H9 (cell line): ENCODE measurements at regions not wholly inside any gene's neighbourhood (a gene's known extent, or its start where the extent isn't known, plus 50 kb on each side); places are given as distances from the start of the nearest gene placed in this dataset.

Experiments used
- DNase-seq: peaks from one replicate; pipeline ENCODE4 v3.0.0-alpha.2; 2017
- H2AFZ ChIP-seq: one replicate; pipeline ENCODE4 v1.6.1; 2013; ENCODE audit warnings: mild to moderate bottlenecking, low read length, control low read depth, moderate library complexity
- H2AK5ac ChIP-seq: 2 replicates; pipeline ENCODE4 v1.6.1; 2013; ENCODE audit warnings: low read length, control low read depth, mixed read lengths; ENCODE audit not compliant: insufficient read length
- H2BK120ac ChIP-seq: one replicate; pipeline ENCODE4 v1.6.1; 2013; ENCODE audit warnings: low read depth, mild to moderate bottlenecking, low read length, control low read depth, inconsistent platforms; ENCODE audit not compliant: poor library complexity, severe bottlenecking
- H2BK12ac ChIP-seq: 2 replicates; pipeline ENCODE4 v1.6.1; 2013; ENCODE audit warnings: low read length, control low read depth, mixed read lengths, low read depth; ENCODE audit not compliant: insufficient read length
- H2BK15ac ChIP-seq: 2 replicates; pipeline ENCODE4 v1.6.1; 2013; ENCODE audit warnings: low read depth, low read length, control low read depth
- H2BK20ac ChIP-seq: one replicate; pipeline ENCODE4 v1.6.1; 2013; ENCODE audit warnings: low read depth, mild to moderate bottlenecking, low read length, control low read depth, inconsistent platforms; ENCODE audit not compliant: poor library complexity, severe bottlenecking
- H2BK5ac ChIP-seq: 2 replicates; pipeline ENCODE4 v1.6.1; 2013; ENCODE audit warnings: low read length, control low read depth, mixed read lengths; ENCODE audit not compliant: insufficient read length
- H3K14ac ChIP-seq: 2 replicates; pipeline ENCODE4 v1.6.1; 2013; ENCODE audit warnings: low read length, control low read depth; ENCODE audit not compliant: insufficient read depth
- H3K18ac ChIP-seq: 2 replicates; pipeline ENCODE4 v1.6.1; 2013; ENCODE audit warnings: low read depth, mild to moderate bottlenecking, mixed read lengths, low read length, control low read depth; ENCODE audit not compliant: insufficient read length
- H3K23ac ChIP-seq: 2 replicates; pipeline ENCODE4 v1.6.1; 2013; ENCODE audit warnings: low read length, control low read depth, mixed read lengths, low read depth; ENCODE audit not compliant: insufficient read length
- H3K23me2 ChIP-seq: 2 replicates; pipeline ENCODE4 v1.6.1; 2013; ENCODE audit warnings: low read depth, mild to moderate bottlenecking, mixed read lengths, low read length, control low read depth; ENCODE audit not compliant: insufficient read length, poor library complexity, severe bottlenecking
- H3K27ac ChIP-seq: 2 replicates; pipeline ENCODE4 v1.5.1; 2013; ENCODE audit warnings: low read length, control low read depth, mixed read lengths, low read depth; ENCODE audit not compliant: insufficient read length
- H3K27me3 ChIP-seq: 2 replicates; pipeline ENCODE4 v1.6.1; 2013; ENCODE audit warnings: low read length, control low read depth, inconsistent platforms; ENCODE audit not compliant: insufficient read depth
- H3K4ac ChIP-seq: 2 replicates; pipeline ENCODE4 v1.6.1; 2013; ENCODE audit warnings: low read depth, mild to moderate bottlenecking, control low read depth, inconsistent platforms, low read length, moderate library complexity
- H3K4me1 ChIP-seq: 2 replicates; pipeline ENCODE4 v1.6.1; 2013; ENCODE audit warnings: low read length, control low read depth, inconsistent platforms; ENCODE audit not compliant: insufficient read depth
- H3K4me2 ChIP-seq: 2 replicates; pipeline ENCODE4 v1.6.1; 2013; ENCODE audit warnings: low read length, control low read depth, mixed read lengths; ENCODE audit not compliant: insufficient read length, insufficient read depth
- H3K56ac ChIP-seq: 2 replicates; pipeline ENCODE4 v1.6.1; 2013; ENCODE audit warnings: low read depth, mild to moderate bottlenecking, mixed read lengths, low read length, control low read depth; ENCODE audit not compliant: insufficient read length
- H3K79me1 ChIP-seq: 2 replicates; pipeline ENCODE4 v1.6.1; 2013; ENCODE audit warnings: low read depth, mild to moderate bottlenecking, moderate library complexity, low read length, control low read depth, inconsistent platforms; ENCODE audit not compliant: insufficient read depth, poor library complexity, severe bottlenecking
- H3K79me2 ChIP-seq: 2 replicates; pipeline ENCODE4 v1.6.1; 2013; ENCODE audit warnings: low read length, control low read depth, inconsistent platforms; ENCODE audit not compliant: insufficient read depth
- H3K9ac ChIP-seq: 2 replicates; pipeline ENCODE4 v1.6.1; 2013; ENCODE audit warnings: low read length, control low read depth, mixed read lengths; ENCODE audit not compliant: insufficient read length; ENCODE audit errors: extremely low read depth
- H3K9me3 ChIP-seq: one replicate; pipeline ENCODE4 v1.6.1; 2013; ENCODE audit warnings: low read depth, low read length, inconsistent platforms; ENCODE audit not compliant: control insufficient read depth
- H3T11ph ChIP-seq: one replicate; pipeline ENCODE4 v1.6.1; 2013; ENCODE audit warnings: mild to moderate bottlenecking, low read length, control low read depth, inconsistent platforms
- H4K20me1 ChIP-seq: one replicate; pipeline ENCODE4 v1.6.1; 2013; ENCODE audit not compliant: control insufficient read depth, insufficient read length, insufficient read depth
- H4K5ac ChIP-seq: 2 replicates; pipeline ENCODE4 v1.6.1; 2013; ENCODE audit warnings: low read depth, mild to moderate bottlenecking, mixed read lengths, low read length, control low read depth; ENCODE audit not compliant: insufficient read length
- H4K8ac ChIP-seq: replicated peaks from 2 replicates; pipeline ENCODE4 v1.6.1; 2013; ENCODE audit warnings: low read length, control low read depth, mixed read lengths, low read depth; ENCODE audit not compliant: insufficient read length
- H4K91ac ChIP-seq: 2 replicates; pipeline ENCODE4 v1.6.1; 2013; ENCODE audit warnings: low read depth, mild to moderate bottlenecking, moderate library complexity, mixed read lengths, low read length, control low read depth; ENCODE audit not compliant: insufficient read length
- H3K27ac Mint-ChIP-seq, 3 experiments: 2 replicates in 2 of 3; 3 replicates in 1 of 3; pipeline ENCODE4 v1.8.0; 2020 to 2021; ENCODE audit warnings: mixed read lengths in 3 of 3, mild to moderate bottlenecking in 1 of 3, moderate library complexity in 1 of 3
- H3K27me3 Mint-ChIP-seq: 2 replicates; pipeline ENCODE4 v1.8.0; 2021; ENCODE audit warnings: low read depth, mild to moderate bottlenecking, moderate library complexity, mixed read lengths
- H3K36me3 Mint-ChIP-seq, 3 experiments: 2 replicates in 2 of 3; 3 replicates in 1 of 3; pipeline ENCODE4 v1.8.0; 2020 to 2021; ENCODE audit warnings: low read depth in 3 of 3, mixed read lengths in 3 of 3; ENCODE audit not compliant: insufficient read depth in 1 of 3
- H3K4me1 Mint-ChIP-seq, 2 experiments: 2 replicates each; pipeline ENCODE4 v1.8.0; 2020; ENCODE audit warnings: mixed read lengths in 2 of 2
- H3K4me3 Mint-ChIP-seq, 2 experiments: 2 replicates in 1 of 2; 3 replicates in 1 of 2; pipeline ENCODE4 v1.8.0; 2020 to 2021; ENCODE audit warnings: mild to moderate bottlenecking in 2 of 2, mixed read lengths in 2 of 2, moderate library complexity in 1 of 2
- H3K9me3 Mint-ChIP-seq, 2 experiments: 2 replicates in 1 of 2; 3 replicates in 1 of 2; pipeline ENCODE4 v1.8.0; 2020; ENCODE audit warnings: mild to moderate bottlenecking in 2 of 2, mixed read lengths in 2 of 2, moderate library complexity in 1 of 2
- CTCF ChIP-seq: fragments of 200-600 bp; sonication (generic); conservative IDR thresholded peaks from 3 replicates; pipeline ENCODE4 v1.8.0; 2021; ENCODE audit warnings: antibody characterized with exemption, mild to moderate bottlenecking
- WGBS: extraction: QIAGEN DNeasy Blood & Tissue Kit; methylation state at CpG from one replicate; pipeline ENCODE4 v1.1.7; 2013; ENCODE audit warnings: missing lambda C conversion rate, low lambda C conversion rate, mixed read lengths; ENCODE audit not compliant: insufficient read length; ENCODE audit errors: extremely low coverage; 5-methylcytosine and 5-hydroxymethylcytosine counted together

GRCh38 chr2:40554665-40555294 is 102.9 kb upstream of the SLC8A1 start:
- Histone ChIP-seq H3K9ac (no peak overlapping the region), H2BK12ac (no peak overlapping the region), H3K27me3 (no peaks in the 10 kb centered on the region), H3K9me3 (no peaks in the 10 kb centered on the region), H3K56ac (no peak overlapping the region), H3K18ac (no peak overlapping the region), H3K4me2 (no peak overlapping the region), H4K5ac (no peak overlapping the region), H2AK5ac (no peak overlapping the region), H3K27ac (no peak overlapping the region), H3K4me1 (no peaks in the 10 kb centered on the region; the same call in 1 of the 2 replicates), H3K23me2 (no peaks in the 10 kb centered on the region), H2BK5ac (no peak overlapping the region), H3K14ac (no peak overlapping the region), H3K79me1 (no peaks in the 10 kb centered on the region), H3K79me2 (no peaks in the 10 kb centered on the region), H3T11ph (no peak overlapping the region), H3K23ac (no peak overlapping the region), H2BK20ac (no peak overlapping the region), H2BK120ac (no peak overlapping the region), H4K8ac (no peak overlapping the region), H4K91ac (no peak overlapping the region), H4K20me1 (no peaks in the 10 kb centered on the region), H2BK15ac (no peak overlapping the region), H2AFZ (peak overlapping the region; percentile 87), H3K4ac (no peak overlapping the region)
- peak; percentile 66 for DNase-seq
- WGBS = no CpG with 5 or more reads among the region's 5 CpGs
- no peaks in the 10 kb centered on the region for H3K9me3 Mint-ChIP-seq
- no peak overlapping the region for H3K4me3 Mint-ChIP-seq
- peaks cover 3 to 4% of the 10 kb centered on the region in 2 experiments; a peak in 1 of 4 replicates for H3K4me1 Mint-ChIP-seq
- peak; percentile 90 for TF ChIP-seq CTCF
- H3K36me3 Mint-ChIP-seq = no peaks in the 10 kb centered on the region; a peak in 1 of 7 replicates
- H3K27me3 Mint-ChIP-seq = no peaks in the 10 kb centered on the region
- H3K27ac Mint-ChIP-seq = no peak overlapping the region; a peak in 1 of 7 replicates
